OCI-LY7 (cell line): ENCODE measurements at regions not wholly inside any gene's neighbourhood (a gene's known extent, or its start where the extent isn't known, plus 50 kb on each side); places are given as distances from the start of the nearest gene placed in this dataset.

Source experiments
- EZH2phosphoT487 ChIP-seq: fragments of 200-600 bp; sonication (generic); IDR thresholded peaks from 2 replicates; pipeline ENCODE4 v1.6.1; 2018; ENCODE audit warnings: low read depth, borderline replicate concordance, mild to moderate bottlenecking, mixed run types, antibody characterized with exemption, low read length, moderate library complexity, mixed read lengths
- TF ChIP-seq, protein P1 (sequence below): fragments of 200-600 bp; sonication (generic); conservative IDR thresholded peaks from 2 replicates; pipeline ENCODE4 v1.5.1; 2014; ENCODE audit warnings: mild to moderate bottlenecking, antibody characterized with exemption, low read length, moderate library complexity, mixed read lengths

GRCh38 chr6:40124924-40125323 lies 190.7 kb upstream of the MOCS1 start:
- TF ChIP-seq, protein P1, sequence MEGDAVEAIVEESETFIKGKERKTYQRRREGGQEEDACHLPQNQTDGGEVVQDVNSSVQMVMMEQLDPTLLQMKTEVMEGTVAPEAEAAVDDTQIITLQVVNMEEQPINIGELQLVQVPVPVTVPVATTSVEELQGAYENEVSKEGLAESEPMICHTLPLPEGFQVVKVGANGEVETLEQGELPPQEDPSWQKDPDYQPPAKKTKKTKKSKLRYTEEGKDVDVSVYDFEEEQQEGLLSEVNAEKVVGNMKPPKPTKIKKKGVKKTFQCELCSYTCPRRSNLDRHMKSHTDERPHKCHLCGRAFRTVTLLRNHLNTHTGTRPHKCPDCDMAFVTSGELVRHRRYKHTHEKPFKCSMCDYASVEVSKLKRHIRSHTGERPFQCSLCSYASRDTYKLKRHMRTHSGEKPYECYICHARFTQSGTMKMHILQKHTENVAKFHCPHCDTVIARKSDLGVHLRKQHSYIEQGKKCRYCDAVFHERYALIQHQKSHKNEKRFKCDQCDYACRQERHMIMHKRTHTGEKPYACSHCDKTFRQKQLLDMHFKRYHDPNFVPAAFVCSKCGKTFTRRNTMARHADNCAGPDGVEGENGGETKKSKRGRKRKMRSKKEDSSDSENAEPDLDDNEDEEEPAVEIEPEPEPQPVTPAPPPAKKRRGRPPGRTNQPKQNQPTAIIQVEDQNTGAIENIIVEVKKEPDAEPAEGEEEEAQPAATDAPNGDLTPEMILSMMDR, result no peak
- TF ChIP-seq EZH2phosphoT487, result no peak
